IMR-90 (cell line): ENCODE measurements at regions not wholly inside any gene's neighbourhood (a gene's known extent, or its start where the extent isn't known, plus 50 kb on each side); places are given as distances from the start of the nearest gene placed in this dataset.

ENCODE experiments used
- ATAC-seq: fragments of 200-7000 bp; cut with Tn5 transposase; 2 replicates; pipeline ENCODE4 v1.9.1; 2020; ENCODE audit warnings: low read depth, mild to moderate bottlenecking, moderate library complexity
- BruUV-seq: library from RNA; stranded (reverse); fragments of 400-500 nt; replicated peaks from 2 replicates; lab custom pipeline; 2021; lab: Mats Ljungman, UMichigan
- CTCF ChIA-PET: fragments of 300-600 bp; formaldehyde crosslinking; extraction: SDS; loops from one replicate; lab custom pipeline; 2021; ENCODE audit warnings: antibody characterized with exemption; lab: Yijun Ruan, JAX
- POLR2A ChIA-PET: fragments of 300-600 bp; sonication (Branson Sonifier 250); formaldehyde crosslinking; loops from one replicate; lab custom pipeline; 2022; ENCODE audit warnings: antibody characterized with exemption; ENCODE audit not compliant: unreplicated experiment; lab: Charles Lee
- DNase-seq: peaks from one replicate; pipeline ENCODE4 v3.0.0; 2013
- H2AFZ ChIP-seq: replicated peaks from 2 replicates; pipeline ENCODE3; 2013; ENCODE audit warnings: low read length, mild to moderate bottlenecking; ENCODE audit not compliant: poor library complexity
- H2AK5ac ChIP-seq: 2 replicates; pipeline ENCODE4 v1.6.1; 2013; ENCODE audit warnings: low read depth, low read length, inconsistent platforms
- H2AK9ac ChIP-seq: replicated peaks from 2 replicates; pipeline ENCODE3; 2013; ENCODE audit warnings: mild to moderate bottlenecking, low read depth, low read length, moderate library complexity; ENCODE audit not compliant: poor library complexity
- H2BK120ac ChIP-seq: 2 replicates; pipeline ENCODE4 v1.6.1; 2013; ENCODE audit warnings: low read depth, low read length, inconsistent platforms
- H2BK15ac ChIP-seq: 3 replicates; pipeline ENCODE4 v1.6.1; 2013; ENCODE audit warnings: low read depth, low read length, inconsistent platforms
- H2BK20ac ChIP-seq: 2 replicates; pipeline ENCODE4 v1.6.1; 2013; ENCODE audit warnings: low read depth, mild to moderate bottlenecking, inconsistent platforms, low read length, moderate library complexity
- H2BK5ac ChIP-seq: 2 replicates; pipeline ENCODE4 v1.6.1; 2013; ENCODE audit warnings: mild to moderate bottlenecking, low read depth, low read length, inconsistent platforms; ENCODE audit not compliant: poor library complexity, severe bottlenecking
- H3K14ac ChIP-seq: replicated peaks from 2 replicates; pipeline ENCODE4 v1.6.1; 2013; ENCODE audit warnings: low read depth, low read length, inconsistent platforms
- H3K18ac ChIP-seq: 2 replicates; pipeline ENCODE4 v1.6.1; 2013; ENCODE audit warnings: low read depth, low read length, control low read depth
- H3K23ac ChIP-seq: 2 replicates; pipeline ENCODE4 v1.6.1; 2013; ENCODE audit warnings: low read depth, low read length, inconsistent platforms
- H3K27ac ChIP-seq: 2 replicates; pipeline ENCODE4 v1.5.1; 2013; ENCODE audit warnings: mild to moderate bottlenecking, control low read depth, low read length; ENCODE audit not compliant: insufficient read depth
- H3K27me3 ChIP-seq: 2 replicates; pipeline ENCODE4 v1.6.1; 2013; ENCODE audit warnings: low read length; ENCODE audit not compliant: control insufficient read depth, insufficient read depth
- H3K36me3 ChIP-seq: 2 replicates; pipeline ENCODE4 v1.6.1; 2013; ENCODE audit warnings: low read length, mixed read lengths; ENCODE audit not compliant: control insufficient read depth, insufficient read depth
- H3K4ac ChIP-seq: 2 replicates; pipeline ENCODE4 v1.6.1; 2013; ENCODE audit warnings: low read depth, low read length, inconsistent platforms
- H3K4me1 ChIP-seq: 2 replicates; pipeline ENCODE4 v1.6.1; 2013; ENCODE audit warnings: low read length, mixed read lengths; ENCODE audit not compliant: control insufficient read depth, insufficient read depth
- H3K4me2 ChIP-seq: 2 replicates; pipeline ENCODE4 v1.6.1; 2013; ENCODE audit warnings: low read depth, mild to moderate bottlenecking, control low read depth, low read length, moderate library complexity
- H3K4me3 ChIP-seq: 2 replicates; pipeline ENCODE4 v1.5.1; 2013; ENCODE audit warnings: low read depth, mild to moderate bottlenecking, control low read depth, low read length, moderate library complexity; ENCODE audit not compliant: insufficient read depth
- H3K56ac ChIP-seq: 2 replicates; pipeline ENCODE4 v1.6.1; 2013; ENCODE audit warnings: low read length, inconsistent platforms; ENCODE audit not compliant: insufficient read depth; ENCODE audit errors: extremely low read depth
- H3K79me1 ChIP-seq, 2 experiments: 2 replicates each; pipeline ENCODE4 v1.6.1; 2013; ENCODE audit warnings: low read length in 2 of 2, inconsistent platforms in 1 of 2, low read depth in 1 of 2
- H3K9ac ChIP-seq: 2 replicates; pipeline ENCODE4 v1.6.1; 2013; ENCODE audit warnings: low read depth, low read length, control low read depth
- H3K9me1 ChIP-seq: 2 replicates; pipeline ENCODE4 v1.6.1; 2013; ENCODE audit warnings: low read length, inconsistent platforms; ENCODE audit not compliant: insufficient read depth
- H3K9me3 ChIP-seq: 2 replicates; pipeline ENCODE4 v1.6.1; 2013; ENCODE audit warnings: low read length; ENCODE audit not compliant: control insufficient read depth, insufficient read depth
- H4K20me1 ChIP-seq: 2 replicates; pipeline ENCODE4 v1.6.1; 2013; ENCODE audit warnings: low read length, inconsistent platforms; ENCODE audit not compliant: insufficient read depth
- H4K5ac ChIP-seq: 2 replicates; pipeline ENCODE4 v1.6.1; 2013; ENCODE audit warnings: mild to moderate bottlenecking, low read depth, low read length, control low read depth
- H4K8ac ChIP-seq, 2 experiments: 2 replicates each; pipeline ENCODE4 v1.6.1; 2013; ENCODE audit warnings: low read depth in 2 of 2, low read length in 2 of 2, control low read depth in 1 of 2, inconsistent platforms in 1 of 2
- H4K91ac ChIP-seq: 2 replicates; pipeline ENCODE4 v1.6.1; 2013; ENCODE audit warnings: low read depth, low read length, inconsistent platforms; ENCODE audit not compliant: insufficient read depth
- BHLHE40 ChIP-seq: fragments of 150-350 bp; IDR thresholded peaks from 2 replicates; pipeline ENCODE4 v1.6.1; 2016; ENCODE audit warnings: mild to moderate bottlenecking, low read depth, low read length
- CEBPB ChIP-seq: IDR thresholded peaks from 2 replicates; pipeline ENCODE4 v1.6.1; 2012; ENCODE audit warnings: low read depth, low read length, improper control_type of control experiment
- CHD1 ChIP-seq: IDR thresholded peaks from 2 replicates; pipeline ENCODE4 v1.6.1; 2012; ENCODE audit warnings: low read depth, low read length, improper control_type of control experiment
- FOS ChIP-seq: fragments of 150-350 bp; IDR thresholded peaks from 2 replicates; pipeline ENCODE4 v1.6.1; 2016; ENCODE audit warnings: low read depth, low read length
- MAFK ChIP-seq: IDR thresholded peaks from 2 replicates; pipeline ENCODE4 v1.6.1; 2012; ENCODE audit warnings: low read depth, low read length, improper control_type of control experiment
- MAZ ChIP-seq: IDR thresholded peaks from 2 replicates; pipeline ENCODE4 v1.6.1; 2012; ENCODE audit warnings: low read depth, mild to moderate bottlenecking, low read length, improper control_type of control experiment, moderate library complexity, borderline replicate concordance
- MXI1 ChIP-seq: IDR thresholded peaks from 2 replicates; pipeline ENCODE4 v1.6.1; 2012; ENCODE audit warnings: low read depth, mild to moderate bottlenecking, low read length, moderate library complexity, borderline replicate concordance
- NFE2L2 ChIP-seq: fragments of 150-350 bp; IDR thresholded peaks from 2 replicates; pipeline ENCODE4 v1.6.1; 2016; ENCODE audit warnings: low read depth, mild to moderate bottlenecking, low read length
- POLR2A ChIP-seq: IDR thresholded peaks from 2 replicates; pipeline ENCODE4 v1.6.1; 2012; ENCODE audit warnings: mild to moderate bottlenecking, low read depth, low read length
- RAD21 ChIP-seq: IDR thresholded peaks from 2 replicates; pipeline ENCODE4 v1.6.1; 2012; ENCODE audit warnings: low read length, improper control_type of control experiment
- RCOR1 ChIP-seq: IDR thresholded peaks from 2 replicates; pipeline ENCODE4 v1.6.1; 2012; ENCODE audit warnings: mild to moderate bottlenecking, low read length, improper control_type of control experiment; ENCODE audit not compliant: insufficient replicate concordance
- RFX5 ChIP-seq: IDR thresholded peaks from 2 replicates; pipeline ENCODE4 v1.8.0; 2012; ENCODE audit warnings: low read depth, mild to moderate bottlenecking, low read length, moderate library complexity
- SMC3 ChIP-seq: fragments of 150-350 bp; IDR thresholded peaks from 2 replicates; pipeline ENCODE4 v1.6.1; 2016; ENCODE audit warnings: low read depth, mild to moderate bottlenecking, antibody characterized with exemption, low read length, moderate library complexity
- WGBS, 2 experiments: methylation state at CpG; one replicate each; pipeline versions ENCODE4 v1.1.5 to v1.1.7; 2013; ENCODE audit warnings: missing lambda C conversion rate in 2 of 2; ENCODE audit not compliant: insufficient read length in 1 of 2; ENCODE audit errors: extremely low coverage in 2 of 2; 5-methylcytosine and 5-hydroxymethylcytosine counted together
- dilution Hi-C: fragments of 300-500 bp; cut with HindIII; formaldehyde crosslinking; loops from one replicate; pipeline ENCODE4 v1.14.3; 2018; ENCODE audit warnings: low sequenced_read_pairs; ENCODE audit not compliant: unreplicated experiment
- in situ Hi-C: fragments of 300-500 bp; cut with MboI; formaldehyde crosslinking; loops from 3 replicates; pipeline ENCODE4 v1.14.3; 2019; ENCODE audit warnings: low sequenced_read_pairs, inconsistent platforms, mixed read lengths
- intact Hi-C: fragments of 100-400 bp; cut with micrococcal nuclease; formaldehyde crosslinking; loops from 2 replicates; pipeline ENCODE4 v1.10.0; 2022
- TF ChIP-seq, protein P1 (sequence below): conservative IDR thresholded peaks from 2 replicates; pipeline ENCODE4 v1.5.1; 2012; ENCODE audit warnings: mild to moderate bottlenecking, low read depth, low read length, improper control_type of control experiment
- TF ChIP-seq, protein P2 (sequence below): fragments of 150-350 bp; IDR thresholded peaks from 2 replicates; pipeline ENCODE4 v1.6.1; 2017; ENCODE audit warnings: mild to moderate bottlenecking, antibody characterized with exemption, low read length, low read depth
- TF ChIP-seq, protein P3 (sequence below): fragments of 150-350 bp; IDR thresholded peaks from 2 replicates; pipeline ENCODE4 v1.6.1; 2016; ENCODE audit warnings: low read depth, mild to moderate bottlenecking, low read length, moderate library complexity, borderline replicate concordance

DNA sequence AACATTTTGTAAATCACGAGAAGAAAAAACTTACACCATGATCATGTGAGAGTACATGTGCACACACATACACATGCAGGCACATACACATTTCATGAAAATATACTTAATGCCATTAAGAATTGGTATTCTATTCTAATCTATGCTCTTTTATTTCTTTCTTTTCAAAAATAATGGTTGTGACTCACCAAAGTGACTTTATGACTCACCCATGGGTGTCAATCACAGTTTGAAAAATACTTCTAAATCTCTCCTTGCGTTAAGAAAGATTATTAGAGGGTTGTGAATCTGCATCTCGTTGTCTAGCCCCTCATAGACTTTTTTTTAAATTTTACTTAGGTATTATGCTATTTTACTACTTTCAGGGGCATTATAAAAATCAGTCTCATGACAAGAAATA is 254.2 kb downstream of the TUSC7 start:
- H3K36me3 ChIP-seq, result no peaks in the 10 kb centered on the region
- H4K20me1 ChIP-seq, result no peaks in the 10 kb centered on the region
- no peak overlapping the region for H3K18ac ChIP-seq
- H3K4me3 ChIP-seq, result no peak overlapping the region
- no peak overlapping the region for H4K8ac ChIP-seq
- no peak overlapping the region for H2BK5ac ChIP-seq
- dilution Hi-C loops (no loop called here), in situ Hi-C loops (no loop called here), intact Hi-C loops (no loop called here)
- no peak for ATAC-seq
- H3K23ac ChIP-seq, result no peak overlapping the region
- no peak overlapping the region for H2BK15ac ChIP-seq
- H3K4me1 ChIP-seq, result no peaks in the 10 kb centered on the region
- no peaks in the 10 kb centered on the region for H3K9me3 ChIP-seq
- no CpG with 5 or more reads among the region's 3 CpGs for WGBS, 2 experiments
- no peak overlapping the region for H3K9ac ChIP-seq
- no peak overlapping the region for H3K14ac ChIP-seq
- H3K27me3 ChIP-seq, result no peaks in the 10 kb centered on the region
- no peak overlapping the region for H4K5ac ChIP-seq
- no peak for DNase-seq
- no peak overlapping the region for H3K27ac ChIP-seq
- ChIA-PET POLR2A (no interaction called here), CTCF (no interaction called here)
- BruUV-seq, result no TSS peak
- H3K4ac ChIP-seq, result no peak overlapping the region
- no peak overlapping the region for H2BK120ac ChIP-seq
- H2BK20ac ChIP-seq, result no peak overlapping the region
- TF ChIP-seq RCOR1 (no peak), BHLHE40 (no peak), POLR2A (no peak), SMC3 (no peak), RAD21 (no peak), CEBPB (no peak), MAFK (no peak), RFX5 (no peak), FOS (no peak), MXI1 (no peak), CHD1 (no peak), MAZ (no peak), NFE2L2 (no peak)
- TF ChIP-seq, protein P1, sequence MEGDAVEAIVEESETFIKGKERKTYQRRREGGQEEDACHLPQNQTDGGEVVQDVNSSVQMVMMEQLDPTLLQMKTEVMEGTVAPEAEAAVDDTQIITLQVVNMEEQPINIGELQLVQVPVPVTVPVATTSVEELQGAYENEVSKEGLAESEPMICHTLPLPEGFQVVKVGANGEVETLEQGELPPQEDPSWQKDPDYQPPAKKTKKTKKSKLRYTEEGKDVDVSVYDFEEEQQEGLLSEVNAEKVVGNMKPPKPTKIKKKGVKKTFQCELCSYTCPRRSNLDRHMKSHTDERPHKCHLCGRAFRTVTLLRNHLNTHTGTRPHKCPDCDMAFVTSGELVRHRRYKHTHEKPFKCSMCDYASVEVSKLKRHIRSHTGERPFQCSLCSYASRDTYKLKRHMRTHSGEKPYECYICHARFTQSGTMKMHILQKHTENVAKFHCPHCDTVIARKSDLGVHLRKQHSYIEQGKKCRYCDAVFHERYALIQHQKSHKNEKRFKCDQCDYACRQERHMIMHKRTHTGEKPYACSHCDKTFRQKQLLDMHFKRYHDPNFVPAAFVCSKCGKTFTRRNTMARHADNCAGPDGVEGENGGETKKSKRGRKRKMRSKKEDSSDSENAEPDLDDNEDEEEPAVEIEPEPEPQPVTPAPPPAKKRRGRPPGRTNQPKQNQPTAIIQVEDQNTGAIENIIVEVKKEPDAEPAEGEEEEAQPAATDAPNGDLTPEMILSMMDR, result no peak
- TF ChIP-seq, protein P2, sequence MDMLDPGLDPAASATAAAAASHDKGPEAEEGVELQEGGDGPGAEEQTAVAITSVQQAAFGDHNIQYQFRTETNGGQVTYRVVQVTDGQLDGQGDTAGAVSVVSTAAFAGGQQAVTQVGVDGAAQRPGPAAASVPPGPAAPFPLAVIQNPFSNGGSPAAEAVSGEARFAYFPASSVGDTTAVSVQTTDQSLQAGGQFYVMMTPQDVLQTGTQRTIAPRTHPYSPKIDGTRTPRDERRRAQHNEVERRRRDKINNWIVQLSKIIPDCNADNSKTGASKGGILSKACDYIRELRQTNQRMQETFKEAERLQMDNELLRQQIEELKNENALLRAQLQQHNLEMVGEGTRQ, result no peak
- TF ChIP-seq, protein P3, sequence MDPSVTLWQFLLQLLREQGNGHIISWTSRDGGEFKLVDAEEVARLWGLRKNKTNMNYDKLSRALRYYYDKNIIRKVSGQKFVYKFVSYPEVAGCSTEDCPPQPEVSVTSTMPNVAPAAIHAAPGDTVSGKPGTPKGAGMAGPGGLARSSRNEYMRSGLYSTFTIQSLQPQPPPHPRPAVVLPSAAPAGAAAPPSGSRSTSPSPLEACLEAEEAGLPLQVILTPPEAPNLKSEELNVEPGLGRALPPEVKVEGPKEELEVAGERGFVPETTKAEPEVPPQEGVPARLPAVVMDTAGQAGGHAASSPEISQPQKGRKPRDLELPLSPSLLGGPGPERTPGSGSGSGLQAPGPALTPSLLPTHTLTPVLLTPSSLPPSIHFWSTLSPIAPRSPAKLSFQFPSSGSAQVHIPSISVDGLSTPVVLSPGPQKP, result no peak
- no peak overlapping the region for H2AK9ac ChIP-seq
- H3K79me1 ChIP-seq, result no peaks in the 10 kb centered on the region
- H3K4me2 ChIP-seq, result no peak overlapping the region
- no peak overlapping the region for H4K91ac ChIP-seq
- no peak overlapping the region for H2AFZ ChIP-seq
- no peak overlapping the region for H3K56ac ChIP-seq
- no peaks in the 10 kb centered on the region for H3K9me1 ChIP-seq
- no peak overlapping the region for H2AK5ac ChIP-seq
